HepG2 (cell line): ENCODE measurements at regions not wholly inside any gene's neighbourhood (a gene's known extent, or its start where the extent isn't known, plus 50 kb on each side); places are given as distances from the start of the nearest gene placed in this dataset.

Experiments used
- ARHGAP35 ChIP-seq: sonication (generic); formaldehyde crosslinking; IDR thresholded peaks from 2 replicates; pipeline ENCODE4 v1.9.0; 2022; ENCODE audit warnings: mild to moderate bottlenecking, inconsistent platforms, moderate library complexity, missing genetic modification reagents, borderline replicate concordance
- DPF2 ChIP-seq: sonication (generic); formaldehyde crosslinking; IDR thresholded peaks from 2 replicates; pipeline ENCODE4 v1.4.0; 2020; ENCODE audit warnings: mild to moderate bottlenecking, low read depth, missing genetic modification reagents, borderline replicate concordance
- ETV5 ChIP-seq: IDR thresholded peaks from 2 replicates; pipeline ENCODE4 v1.6.1; 2018; ENCODE audit warnings: missing biosample characterization, missing genetic modification reagents, inconsistent platforms, borderline replicate concordance
- JDP2 ChIP-seq: sonication (generic); formaldehyde crosslinking; IDR thresholded peaks from 2 replicates; pipeline ENCODE4 v1.8.1; 2022; ENCODE audit warnings: missing genetic modification reagents, borderline replicate concordance
- KDM2A ChIP-seq: sonication (generic); formaldehyde crosslinking; IDR thresholded peaks from 2 replicates; pipeline ENCODE4 v1.4.0; 2020; ENCODE audit warnings: low read depth, missing genetic modification reagents, borderline replicate concordance
- KDM4B ChIP-seq: sonication (generic); formaldehyde crosslinking; IDR thresholded peaks from 2 replicates; pipeline ENCODE4 v1.4.0; 2020; ENCODE audit warnings: missing genetic modification reagents
- MAFF ChIP-seq: IDR thresholded peaks from 2 replicates; pipeline ENCODE4 v1.6.1; 2011; ENCODE audit warnings: low read depth, low read length, improper control_type of control experiment
- MTA1 ChIP-seq: sonication (generic); formaldehyde crosslinking; IDR thresholded peaks from 2 replicates; pipeline ENCODE4 v1.4.0; 2020; ENCODE audit warnings: missing genetic modification reagents, mild to moderate bottlenecking, borderline replicate concordance
- NFYB ChIP-seq: sonication (generic); formaldehyde crosslinking; IDR thresholded peaks from 2 replicates; pipeline ENCODE4 v1.4.0; 2020; ENCODE audit warnings: missing genetic modification reagents
- NFYC ChIP-seq: IDR thresholded peaks from 2 replicates; pipeline ENCODE4 v1.6.1; 2016; ENCODE audit warnings: missing genetic modification reagents, missing compliant biosample characterization
- NPAS2 ChIP-seq: sonication (generic); formaldehyde crosslinking; IDR thresholded peaks from 2 replicates; pipeline ENCODE4 v1.8.0; 2022; ENCODE audit warnings: mild to moderate bottlenecking, missing genetic modification reagents, borderline replicate concordance
- REPIN1 ChIP-seq: sonication (generic); formaldehyde crosslinking; IDR thresholded peaks from 2 replicates; pipeline ENCODE4 v1.8.0; 2022; ENCODE audit warnings: missing genetic modification reagents, low read depth, mild to moderate bottlenecking, borderline replicate concordance
- SMARCE1 ChIP-seq: fragments of 450-650 bp; IDR thresholded peaks from 2 replicates; pipeline ENCODE4 v1.6.1; 2017; ENCODE audit warnings: borderline replicate concordance
- ZBTB1 ChIP-seq: sonication (generic); formaldehyde crosslinking; IDR thresholded peaks from 2 replicates; pipeline ENCODE4 v1.4.0; 2020; ENCODE audit warnings: missing genetic modification reagents, borderline replicate concordance
- ZBTB7A ChIP-seq: sonication (generic); formaldehyde crosslinking; IDR thresholded peaks from 2 replicates; pipeline ENCODE4 v1.8.0; 2022; ENCODE audit warnings: mild to moderate bottlenecking, missing genetic modification reagents
- ZKSCAN5 ChIP-seq: sonication (generic); formaldehyde crosslinking; IDR thresholded peaks from 2 replicates; pipeline ENCODE4 v1.5.1; 2020; ENCODE audit warnings: mild to moderate bottlenecking, missing genetic modification reagents
- ZNF101 ChIP-seq: sonication (generic); formaldehyde crosslinking; IDR thresholded peaks from 2 replicates; pipeline ENCODE4 v1.4.0; 2020; ENCODE audit warnings: mild to moderate bottlenecking, low read depth, missing genetic modification reagents, borderline replicate concordance
- ZNF235 ChIP-seq: sonication (generic); formaldehyde crosslinking; IDR thresholded peaks from 2 replicates; pipeline ENCODE4 v1.8.1; 2023; ENCODE audit warnings: mild to moderate bottlenecking, missing genetic modification reagents, borderline replicate concordance
- ZNF30 ChIP-seq: sonication (generic); formaldehyde crosslinking; IDR thresholded peaks from 2 replicates; pipeline ENCODE4 v1.5.0; 2020; ENCODE audit warnings: mild to moderate bottlenecking, missing genetic modification reagents
- ZNF382 ChIP-seq: sonication (generic); formaldehyde crosslinking; IDR thresholded peaks from 2 replicates; pipeline ENCODE4 v1.5.0; 2020; ENCODE audit warnings: missing genetic modification reagents, mild to moderate bottlenecking, borderline replicate concordance
- ZNF510 ChIP-seq: sonication (generic); formaldehyde crosslinking; IDR thresholded peaks from 2 replicates; pipeline ENCODE4 v1.4.0; 2020; ENCODE audit warnings: low read depth, mild to moderate bottlenecking, missing genetic modification reagents
- ZNF556 ChIP-seq: sonication (generic); formaldehyde crosslinking; IDR thresholded peaks from 2 replicates; pipeline ENCODE4 v1.4.0; 2020; ENCODE audit warnings: mild to moderate bottlenecking, missing genetic modification reagents, borderline replicate concordance
- ZNF605 ChIP-seq: sonication (generic); formaldehyde crosslinking; IDR thresholded peaks from 2 replicates; pipeline ENCODE4 v1.8.0; 2022; ENCODE audit warnings: mild to moderate bottlenecking, missing genetic modification reagents
- ZNF777 ChIP-seq: sonication (generic); formaldehyde crosslinking; IDR thresholded peaks from 2 replicates; pipeline ENCODE4 v1.4.0; 2020; ENCODE audit warnings: missing genetic modification reagents
- ZSCAN22 ChIP-seq: sonication (generic); formaldehyde crosslinking; IDR thresholded peaks from 2 replicates; pipeline ENCODE4 v1.4.0; 2020; ENCODE audit warnings: mild to moderate bottlenecking, missing genetic modification reagents
- TF ChIP-seq, protein P1 (sequence below): sonication (generic); formaldehyde crosslinking; IDR thresholded peaks from 2 replicates; pipeline ENCODE4 v1.8.1; 2023; ENCODE audit warnings: missing genetic modification reagents, inconsistent platforms, borderline replicate concordance
- TF ChIP-seq, protein P2 (sequence below): sonication (generic); formaldehyde crosslinking; IDR thresholded peaks from 2 replicates; pipeline ENCODE4 v1.5.1; 2020; ENCODE audit warnings: mild to moderate bottlenecking, moderate library complexity, missing genetic modification reagents
- TF ChIP-seq, protein P3 (sequence below): IDR thresholded peaks from 2 replicates; pipeline ENCODE4 v1.6.1; 2016; ENCODE audit warnings: missing compliant biosample characterization, missing genetic modification reagents, borderline replicate concordance

DNA sequence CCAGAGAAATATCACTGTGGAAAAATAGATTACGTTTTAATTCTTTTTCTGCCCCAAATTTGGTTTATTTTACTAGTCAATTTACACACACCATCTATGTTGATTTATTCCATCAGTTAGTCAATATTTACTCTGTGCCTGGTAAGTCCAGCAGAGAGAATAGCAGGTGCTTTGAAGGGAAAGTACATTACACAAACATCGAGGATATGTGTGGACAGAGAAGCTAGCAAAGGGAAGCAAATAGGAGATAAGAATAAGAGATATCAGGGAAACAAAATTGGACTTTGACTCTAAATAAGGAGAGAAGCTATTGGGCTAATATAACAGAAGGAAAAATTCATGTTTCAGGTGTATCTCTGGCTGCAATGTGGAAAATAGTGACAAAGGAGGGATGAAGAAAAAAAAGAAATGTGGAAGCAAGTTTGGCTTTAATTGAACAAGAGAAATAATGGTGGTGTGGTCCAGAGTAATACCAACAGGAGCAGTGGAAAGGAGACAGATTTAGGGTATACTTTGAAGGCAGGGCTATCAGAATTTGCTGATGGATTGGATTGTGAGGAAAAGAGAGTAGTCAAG is 587.7 kb upstream of the CDH6 start (continued):
- TF ChIP-seq REPIN1 (CRISPR knock-in tag) (peak; percentile 75; the same call in 1 of the 2 replicates), ETV5 (CRISPR knock-in tag) (peak; percentile 84; the same call in 1 of the 2 replicates), ZNF510 (CRISPR knock-in tag) (no peak), ZSCAN22 (CRISPR knock-in tag) (no peak), ZNF101 (CRISPR knock-in tag) (no peak), NPAS2 (CRISPR knock-in tag) (no peak), ZBTB1 (CRISPR knock-in tag) (no peak), JDP2 (no peak), ARHGAP35 (CRISPR knock-in tag) (no peak), KDM2A (CRISPR knock-in tag) (no peak), ZNF556 (no peak), ZNF235 (CRISPR knock-in tag) (no peak), DPF2 (peak; percentile 97), MAFF (no peak), ZNF605 (CRISPR knock-in tag) (no peak), ZNF382 (no peak), ZKSCAN5 (no peak), NFYB (CRISPR knock-in tag) (no peak), MTA1 (no peak), NFYC (CRISPR knock-in tag) (no peak), KDM4B (no peak), SMARCE1 (peak; percentile 76; the same call in 1 of the 2 replicates), ZNF777 (CRISPR knock-in tag) (no peak), ZBTB7A (CRISPR knock-in tag) (no peak), ZNF30 (CRISPR knock-in tag) (no peak)
- TF ChIP-seq, protein P1, sequence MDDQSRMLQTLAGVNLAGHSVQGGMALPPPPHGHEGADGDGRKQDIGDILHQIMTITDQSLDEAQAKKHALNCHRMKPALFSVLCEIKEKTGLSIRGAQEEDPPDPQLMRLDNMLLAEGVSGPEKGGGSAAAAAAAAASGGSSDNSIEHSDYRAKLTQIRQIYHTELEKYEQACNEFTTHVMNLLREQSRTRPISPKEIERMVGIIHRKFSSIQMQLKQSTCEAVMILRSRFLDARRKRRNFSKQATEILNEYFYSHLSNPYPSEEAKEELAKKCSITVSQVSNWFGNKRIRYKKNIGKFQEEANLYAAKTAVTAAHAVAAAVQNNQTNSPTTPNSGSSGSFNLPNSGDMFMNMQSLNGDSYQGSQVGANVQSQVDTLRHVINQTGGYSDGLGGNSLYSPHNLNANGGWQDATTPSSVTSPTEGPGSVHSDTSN: no peak
- TF ChIP-seq, protein P2, sequence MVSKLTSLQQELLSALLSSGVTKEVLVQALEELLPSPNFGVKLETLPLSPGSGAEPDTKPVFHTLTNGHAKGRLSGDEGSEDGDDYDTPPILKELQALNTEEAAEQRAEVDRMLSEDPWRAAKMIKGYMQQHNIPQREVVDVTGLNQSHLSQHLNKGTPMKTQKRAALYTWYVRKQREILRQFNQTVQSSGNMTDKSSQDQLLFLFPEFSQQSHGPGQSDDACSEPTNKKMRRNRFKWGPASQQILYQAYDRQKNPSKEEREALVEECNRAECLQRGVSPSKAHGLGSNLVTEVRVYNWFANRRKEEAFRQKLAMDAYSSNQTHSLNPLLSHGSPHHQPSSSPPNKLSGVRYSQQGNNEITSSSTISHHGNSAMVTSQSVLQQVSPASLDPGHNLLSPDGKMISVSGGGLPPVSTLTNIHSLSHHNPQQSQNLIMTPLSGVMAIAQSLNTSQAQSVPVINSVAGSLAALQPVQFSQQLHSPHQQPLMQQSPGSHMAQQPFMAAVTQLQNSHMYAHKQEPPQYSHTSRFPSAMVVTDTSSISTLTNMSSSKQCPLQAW: no peak
- TF ChIP-seq, protein P3, sequence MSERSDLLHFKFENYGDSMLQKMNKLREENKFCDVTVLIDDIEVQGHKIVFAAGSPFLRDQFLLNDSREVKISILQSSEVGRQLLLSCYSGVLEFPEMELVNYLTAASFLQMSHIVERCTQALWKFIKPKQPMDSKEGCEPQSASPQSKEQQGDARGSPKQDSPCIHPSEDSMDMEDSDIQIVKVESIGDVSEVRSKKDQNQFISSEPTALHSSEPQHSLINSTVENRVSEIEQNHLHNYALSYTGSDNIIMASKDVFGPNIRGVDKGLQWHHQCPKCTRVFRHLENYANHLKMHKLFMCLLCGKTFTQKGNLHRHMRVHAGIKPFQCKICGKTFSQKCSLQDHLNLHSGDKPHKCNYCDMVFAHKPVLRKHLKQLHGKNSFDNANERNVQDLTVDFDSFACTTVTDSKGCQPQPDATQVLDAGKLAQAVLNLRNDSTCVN (CRISPR knock-in tag): no peak
